ENCODE measurements at regions not wholly inside any gene's neighbourhood (a gene's known extent, or its start where the extent isn't known, plus 50 kb on each side); places are given as distances from the start of the nearest gene placed in this dataset.

GRCh38 chr17:54452666-54453348, 447.8 kb upstream of the TOM1L1 start:
- TF ChIP-seq EZH2 (IDR thresholded peaks at IDR 0.05) (no peak), POLR2AphosphoS5 (IDR thresholded peaks at IDR 0.05; ENCODE audit: borderline replicate concordance, low read depth, low read length) (no peak), FOXP2 (optimal IDR thresholded peaks at IDR 0.05; ENCODE audit: control extremely low read depth, extremely low read length, insufficient read depth) (no peak)

All from SK-N-MC (cell line).